Keratinocyte (primary cell): ENCODE measurements at regions not wholly inside any gene's neighbourhood (a gene's known extent, or its start where the extent isn't known, plus 50 kb on each side); places are given as distances from the start of the nearest gene placed in this dataset.

Experiments used
- DNase-seq: peaks from one replicate; pipeline ENCODE4 v3.0.0-alpha.2; 2011; ENCODE audit warnings: low read depth, missing footprints, low spot score
- FAIRE-seq: peaks from 2 replicates; lab custom pipeline; 2011; peaks lifted over from hg19 to GRCh38; lab: Jason Lieb, UNC
- H2AFZ ChIP-seq: 2 replicates; pipeline ENCODE4 v1.6.0; 2012; ENCODE audit warnings: low read length, control low read depth, inconsistent platforms; ENCODE audit not compliant: control insufficient read depth
- H3K27ac ChIP-seq: 2 replicates; pipeline ENCODE4 v1.5.1; 2011; ENCODE audit warnings: low read length; ENCODE audit not compliant: control insufficient read depth, insufficient read depth
- H3K27me3 ChIP-seq: 3 replicates; pipeline ENCODE4 v1.6.0; 2011; ENCODE audit warnings: low read length; ENCODE audit not compliant: control insufficient read depth, insufficient read depth; ENCODE audit errors: extremely low read depth
- H3K36me3 ChIP-seq, 2 experiments: 2 replicates in 1 of 2; 3 replicates in 1 of 2; pipeline ENCODE4 v1.5.1; 2011; ENCODE audit warnings: low read length in 2 of 2, mild to moderate bottlenecking in 1 of 2; ENCODE audit not compliant: control insufficient read depth in 2 of 2, insufficient read depth in 2 of 2; ENCODE audit errors: extremely low read depth in 1 of 2
- H3K4me1 ChIP-seq: 3 replicates; pipeline ENCODE4 v1.5.1; 2011; ENCODE audit warnings: low read length; ENCODE audit not compliant: control insufficient read depth, insufficient read depth; ENCODE audit errors: extremely low read depth
- H3K4me2 ChIP-seq: 3 replicates; pipeline ENCODE4 v1.6.0; 2011; ENCODE audit warnings: low read depth, low read length; ENCODE audit not compliant: control insufficient read depth, insufficient read depth; ENCODE audit errors: extremely low read depth
- H3K4me3 ChIP-seq, 3 experiments: fragments of 200-600 bp in 1 of 3; sonication (generic) in 1 of 3; 2 replicates in 2 of 3; 3 replicates in 1 of 3; pipeline ENCODE4 v1.5.1; 2011 to 2016; ENCODE audit warnings: low read length in 3 of 3, mild to moderate bottlenecking in 3 of 3, control low read depth in 2 of 3, inconsistent platforms in 1 of 3, low read depth in 1 of 3, mixed read lengths in 1 of 3, mixed run types in 1 of 3, moderate library complexity in 1 of 3; ENCODE audit not compliant: control insufficient read depth in 2 of 3, insufficient read depth in 2 of 3; ENCODE audit errors: extremely low read depth in 1 of 3
- H3K79me2 ChIP-seq: 2 replicates; pipeline ENCODE4 v1.6.0; 2012; ENCODE audit warnings: low read length; ENCODE audit not compliant: control insufficient read depth, insufficient read depth
- H3K9ac ChIP-seq: 3 replicates; pipeline ENCODE4 v1.6.0; 2011; ENCODE audit warnings: low read length; ENCODE audit not compliant: control insufficient read depth, insufficient read depth; ENCODE audit errors: extremely low read depth
- H3K9me1 ChIP-seq: 3 replicates; pipeline ENCODE4 v1.6.0; 2011; ENCODE audit warnings: low read length; ENCODE audit not compliant: control insufficient read depth, insufficient read depth; ENCODE audit errors: extremely low read depth
- H3K9me3 ChIP-seq: 2 replicates; pipeline ENCODE4 v1.5.1; 2012; ENCODE audit warnings: low read depth, low read length; ENCODE audit not compliant: control insufficient read depth
- H4K20me1 ChIP-seq: 3 replicates; pipeline ENCODE4 v1.6.0; 2011; ENCODE audit warnings: low read length; ENCODE audit not compliant: control insufficient read depth, insufficient read depth; ENCODE audit errors: extremely low read depth
- EZH2 ChIP-seq: IDR thresholded peaks from one replicate; pipeline ENCODE4 v1.6.1; 2012; ENCODE audit warnings: inconsistent platforms, mild to moderate bottlenecking, low read length, moderate library complexity
- dilution Hi-C: fragments of 300-500 bp; cut with MboI; formaldehyde crosslinking; loops from one replicate; pipeline ENCODE4 v1.7.0; 2020; ENCODE audit warnings: low sequenced_read_pairs; ENCODE audit not compliant: extremely low pct_ligation_motif_present
- TF ChIP-seq, protein P1 (sequence below), 3 experiments: IDR thresholded peaks in 1 of 3; conservative IDR thresholded peaks in 1 of 3; optimal IDR thresholded peaks in 1 of 3; 2 replicates in 2 of 3; 3 replicates in 1 of 3; pipeline versions ENCODE3 to v1.5.1; 2011; ENCODE audit warnings: low read length in 3 of 3, mild to moderate bottlenecking in 3 of 3, moderate library complexity in 2 of 3, control low read depth in 1 of 3, inconsistent platforms in 1 of 3; ENCODE audit not compliant: insufficient read depth in 2 of 3; ENCODE audit errors: extremely low read depth in 1 of 3

DNA sequence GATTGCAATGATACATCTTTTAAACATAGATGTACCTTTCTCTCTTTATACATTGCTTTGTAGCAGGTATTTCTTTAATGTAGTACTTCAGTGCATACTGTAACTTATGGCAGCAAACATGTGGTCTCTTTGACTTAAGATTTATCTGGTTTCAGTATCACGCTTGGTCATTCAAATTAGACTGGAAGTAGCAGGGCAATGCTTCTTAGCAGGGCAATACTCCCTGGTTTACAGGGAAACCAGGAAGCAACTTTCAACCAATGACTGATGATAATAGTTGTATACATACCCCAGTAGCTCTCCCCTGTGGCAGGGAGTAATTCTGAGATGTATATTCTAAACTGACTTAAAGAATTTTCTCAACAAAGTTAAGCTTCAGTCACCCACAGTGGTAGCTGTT, 761.1 kb upstream of the CDH10 start:
- no peaks in the 10 kb centered on the region for H3K79me2 ChIP-seq
- no peaks in the 10 kb centered on the region for H3K4me1 ChIP-seq
- no peak overlapping the region for H3K4me3 ChIP-seq
- no peak overlapping the region for H3K9ac ChIP-seq
- no peak overlapping the region for H3K4me2 ChIP-seq
- H4K20me1 ChIP-seq = no peaks in the 10 kb centered on the region
- no peaks in the 10 kb centered on the region for H3K36me3 ChIP-seq
- H3K9me3 ChIP-seq = no peaks in the 10 kb centered on the region
- DNase-seq = no peak
- no peaks in the 10 kb centered on the region for H3K9me1 ChIP-seq
- dilution Hi-C loops = no loop called here
- no peaks in the 10 kb centered on the region for H3K27me3 ChIP-seq
- no peak overlapping the region for H3K27ac ChIP-seq
- FAIRE-seq = no peak
- H2AFZ ChIP-seq = no peak overlapping the region
- TF ChIP-seq EZH2 = no peak
- TF ChIP-seq, protein P1, sequence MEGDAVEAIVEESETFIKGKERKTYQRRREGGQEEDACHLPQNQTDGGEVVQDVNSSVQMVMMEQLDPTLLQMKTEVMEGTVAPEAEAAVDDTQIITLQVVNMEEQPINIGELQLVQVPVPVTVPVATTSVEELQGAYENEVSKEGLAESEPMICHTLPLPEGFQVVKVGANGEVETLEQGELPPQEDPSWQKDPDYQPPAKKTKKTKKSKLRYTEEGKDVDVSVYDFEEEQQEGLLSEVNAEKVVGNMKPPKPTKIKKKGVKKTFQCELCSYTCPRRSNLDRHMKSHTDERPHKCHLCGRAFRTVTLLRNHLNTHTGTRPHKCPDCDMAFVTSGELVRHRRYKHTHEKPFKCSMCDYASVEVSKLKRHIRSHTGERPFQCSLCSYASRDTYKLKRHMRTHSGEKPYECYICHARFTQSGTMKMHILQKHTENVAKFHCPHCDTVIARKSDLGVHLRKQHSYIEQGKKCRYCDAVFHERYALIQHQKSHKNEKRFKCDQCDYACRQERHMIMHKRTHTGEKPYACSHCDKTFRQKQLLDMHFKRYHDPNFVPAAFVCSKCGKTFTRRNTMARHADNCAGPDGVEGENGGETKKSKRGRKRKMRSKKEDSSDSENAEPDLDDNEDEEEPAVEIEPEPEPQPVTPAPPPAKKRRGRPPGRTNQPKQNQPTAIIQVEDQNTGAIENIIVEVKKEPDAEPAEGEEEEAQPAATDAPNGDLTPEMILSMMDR (optimal IDR thresholded peaks at IDR 0.05 in 1 of 3, IDR thresholded peaks at IDR 0.05 in 1 of 3, conservative IDR thresholded peaks at IDR 0.05 in 1 of 3; ENCODE audit: extremely low read depth in 1 of 3, insufficient read depth in 2 of 3, low read length in 3 of 3) = no peak

DNA sequence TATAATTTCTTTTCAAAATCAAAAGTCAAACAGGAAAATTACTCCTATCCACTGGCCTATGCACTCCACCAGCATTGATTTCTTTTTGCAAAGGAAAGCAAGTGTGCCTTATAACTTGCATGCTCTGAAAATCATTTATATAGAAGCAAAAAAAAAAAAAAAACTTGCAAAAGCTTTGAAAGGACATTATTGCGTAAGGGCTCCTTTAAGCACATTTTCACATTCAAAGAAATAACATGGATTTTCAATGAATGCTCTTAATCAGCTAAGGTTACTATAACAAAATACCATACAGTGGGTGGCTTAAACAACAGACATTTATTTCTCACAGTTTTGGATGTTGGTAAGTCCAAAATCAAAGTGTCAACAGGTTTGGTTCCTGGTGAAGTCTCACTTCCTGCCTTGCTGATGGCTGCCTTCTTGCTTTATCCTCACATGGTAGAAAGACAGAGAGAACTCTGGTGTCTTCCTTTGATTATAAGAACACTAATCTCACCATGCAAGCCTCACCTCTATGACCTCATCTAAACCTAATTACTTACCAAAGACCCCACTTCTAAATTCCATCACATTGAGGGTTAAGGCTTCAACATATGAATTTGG, 755.2 kb upstream of the CDH10 start:
- TF ChIP-seq, protein P1 (optimal IDR thresholded peaks at IDR 0.05 in 1 of 3, IDR thresholded peaks at IDR 0.05 in 1 of 3, conservative IDR thresholded peaks at IDR 0.05 in 1 of 3; ENCODE audit: extremely low read depth in 1 of 3, insufficient read depth in 2 of 3, low read length in 3 of 3) = no peak
- no peak for TF ChIP-seq EZH2

More for the DNA sequence above, 755.2 kb upstream of the CDH10 start:
- dilution Hi-C loops = no loop called here
- Histone ChIP-seq H3K79me2 (no peaks in the 10 kb centered on the region), H3K36me3 (no peaks in the 10 kb centered on the region), H3K4me2 (no peak overlapping the region), H3K4me3 (no peak overlapping the region), H3K9me3 (no peaks in the 10 kb centered on the region), H3K27ac (no peak overlapping the region), H3K9me1 (no peaks in the 10 kb centered on the region), H3K9ac (no peak overlapping the region), H2AFZ (no peak overlapping the region), H4K20me1 (no peaks in the 10 kb centered on the region), H3K4me1 (no peaks in the 10 kb centered on the region), H3K27me3 (no peaks in the 10 kb centered on the region)
- FAIRE-seq = no peak
- no peak for DNase-seq
